K562 (cell line): ENCODE measurements at regions not wholly inside any gene's neighbourhood (a gene's known extent, or its start where the extent isn't known, plus 50 kb on each side); places are given as distances from the start of the nearest gene placed in this dataset.

Experiments
- BRD9 ChIP-seq: fragments of 450-650 bp; IDR thresholded peaks from 2 replicates; pipeline ENCODE4 v1.6.1; 2018; ENCODE audit warnings: low read depth; ENCODE audit not compliant: partially characterized antibody
- CXXC5 ChIP-seq: fragments of 250-450 bp; sonication (Bioruptor Pico); IDR thresholded peaks from 2 replicates; pipeline ENCODE4 v1.8.0; 2022; ENCODE audit warnings: inconsistent platforms, mild to moderate bottlenecking, moderate library complexity
- FOSL1 ChIP-seq: fragments of 200-800 bp; sonication (Bioruptor generic); conservative IDR thresholded peaks from 2 replicates; pipeline ENCODE4 v1.6.1; 2016; ENCODE audit warnings: missing genetic modification characterization, missing compliant biosample characterization
- HMGN3 ChIP-seq: IDR thresholded peaks from 2 replicates; pipeline ENCODE4 v1.6.1; 2011; ENCODE audit warnings: borderline replicate concordance, low read depth, mild to moderate bottlenecking, mixed read lengths, low read length; ENCODE audit not compliant: insufficient read length; ENCODE audit errors: extremely low read depth
- LARP7 ChIP-seq: fragments of 450-650 bp; IDR thresholded peaks from 2 replicates; pipeline ENCODE4 v1.6.1; 2016
- MCM5 ChIP-seq: fragments of 450-650 bp; IDR thresholded peaks from 2 replicates; pipeline ENCODE4 v1.6.1; 2016; ENCODE audit warnings: low read depth
- NFE2L1 ChIP-seq: fragments of 450-650 bp; IDR thresholded peaks from 2 replicates; pipeline ENCODE4 v1.6.1; 2016; ENCODE audit warnings: missing genetic modification characterization, low read depth, mild to moderate bottlenecking, missing compliant biosample characterization, moderate library complexity, borderline replicate concordance
- NFXL1 ChIP-seq: fragments of 450-650 bp; formaldehyde crosslinking; IDR thresholded peaks from 2 replicates; pipeline ENCODE4 v1.4.0; 2021; ENCODE audit warnings: mild to moderate bottlenecking
- POLR2AphosphoS5 ChIP-seq: IDR thresholded peaks from 2 replicates; pipeline ENCODE4 v1.6.1; 2011; ENCODE audit warnings: mild to moderate bottlenecking, low read depth, low read length, moderate library complexity; ENCODE audit not compliant: control insufficient read depth, insufficient read depth
- RERE ChIP-seq: sonication (generic); formaldehyde crosslinking; IDR thresholded peaks from 2 replicates; pipeline ENCODE4 v1.8.0; 2023; ENCODE audit warnings: missing genetic modification reagents, mild to moderate bottlenecking, borderline replicate concordance
- SRF ChIP-seq, 2 experiments: fragments of 250-450, 450-650 bp in 1 of 2; sonication (Bioruptor Pico) in 1 of 2; sonication (generic) in 1 of 2; formaldehyde crosslinking; IDR thresholded peaks; 2 replicates each; pipeline versions ENCODE4 v1.5.0 to v1.5.1; 2020 to 2022; ENCODE audit warnings: mild to moderate bottlenecking in 1 of 2, missing genetic modification reagents in 1 of 2
- TBP ChIP-seq: optimal IDR thresholded peaks from 2 replicates; pipeline ENCODE3; 2011; ENCODE audit warnings: low read depth, low read length, improper control_type of control experiment
- TSHZ1 ChIP-seq: fragments of 250-450 bp; sonication (Bioruptor Pico); IDR thresholded peaks from 2 replicates; pipeline ENCODE4 v1.4.0; 2020; ENCODE audit warnings: mild to moderate bottlenecking, moderate library complexity
- XRCC3 ChIP-seq: fragments of 450-650 bp; IDR thresholded peaks from 2 replicates; pipeline ENCODE4 v1.6.1; 2017; ENCODE audit warnings: mild to moderate bottlenecking, moderate library complexity
- ZBTB33 ChIP-seq: sonication (generic); formaldehyde crosslinking; IDR thresholded peaks from 2 replicates; pipeline ENCODE4 v1.8.1; 2023; ENCODE audit warnings: mild to moderate bottlenecking, missing genetic modification reagents
- ZFP36 ChIP-seq: fragments of 150-350 bp; IDR thresholded peaks from 2 replicates; pipeline ENCODE4 v1.6.1; 2018; ENCODE audit warnings: low read length, low read depth; ENCODE audit not compliant: partially characterized antibody
- ZNF696 ChIP-seq: fragments of 250-450 bp; sonication (Bioruptor Pico); conservative IDR thresholded peaks from 2 replicates; pipeline ENCODE4 v1.4.0; 2020; ENCODE audit warnings: mild to moderate bottlenecking, moderate library complexity

- TF ChIP-seq RERE (CRISPR knock-in tag) (no peak), MCM5 (no peak), TBP (no peak), FOSL1 (tag) (no peak; the same call in 1 of the 2 replicates), SRF (CRISPR knock-in tag; IDR thresholded peaks at IDR 0.05) (no peak), ZBTB33 (no peak), ZNF696 (no peak), ZFP36 (no peak), NFE2L1 (tag) (no peak), TSHZ1 (CRISPR knock-in tag) (peak; percentile 39; the same call in 1 of the 2 replicates), BRD9 (no peak), POLR2AphosphoS5 (no peak), NFXL1 (CRISPR knock-in tag) (no peak), CXXC5 (peak; percentile 43; the same call in 1 of the 2 replicates), XRCC3 (no peak), HMGN3 (no peak), LARP7 (no peak)
Measured at GRCh38 chr13:47178090-47178950, 281.5 kb upstream of the HTR2A start (continued).
